GM10248 (cell line): ENCODE measurements at regions not wholly inside any gene's neighbourhood (a gene's known extent, or its start where the extent isn't known, plus 50 kb on each side); places are given as distances from the start of the nearest gene placed in this dataset.

Experiments
- CTCF ChIA-PET: fragments of 300-600 bp; sonication (Branson Sonifier 250); formaldehyde crosslinking; extraction: SDS; loops from one replicate; lab custom pipeline; 2021; ENCODE audit warnings: antibody characterized with exemption; lab: Yijun Ruan, JAX
- POLR2A ChIA-PET: fragments of 350-650 bp; sonication (Branson Sonifier 250); formaldehyde crosslinking; extraction: SDS; loops from one replicate; lab custom pipeline; 2020; ENCODE audit warnings: antibody characterized with exemption; lab: Yijun Ruan, JAX
- DNase-seq: peaks from one replicate; pipeline ENCODE4 v3.0.0; 2012; ENCODE audit errors: extremely low spot score
- CTCF ChIP-seq: IDR thresholded peaks from 2 replicates; pipeline ENCODE4 v1.5.1; 2012; ENCODE audit warnings: mild to moderate bottlenecking, low read depth; ENCODE audit errors: extremely low read depth, missing control alignments, control extremely low read depth

DNA sequence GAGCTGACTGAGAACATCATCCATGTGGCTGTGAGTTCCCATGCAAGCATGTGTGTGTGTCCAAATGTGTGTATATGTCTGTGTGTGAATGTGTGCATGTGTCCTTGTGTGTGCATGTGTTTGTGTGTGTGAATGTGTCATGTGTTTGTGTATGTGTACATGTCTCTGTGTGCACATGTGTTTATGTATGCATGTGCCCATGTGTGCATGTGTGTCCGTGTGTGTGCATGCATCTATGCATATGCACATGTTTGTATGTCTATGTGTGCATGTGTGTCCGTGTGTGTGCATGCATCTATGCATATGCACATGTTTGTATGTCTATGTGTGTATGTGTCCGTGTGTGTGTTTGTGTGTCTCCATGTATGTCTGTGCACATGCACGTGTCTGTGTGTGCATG is 99.7 kb downstream of the LBH start:
- POLR2A ChIA-PET, result no interaction called here

DNA sequence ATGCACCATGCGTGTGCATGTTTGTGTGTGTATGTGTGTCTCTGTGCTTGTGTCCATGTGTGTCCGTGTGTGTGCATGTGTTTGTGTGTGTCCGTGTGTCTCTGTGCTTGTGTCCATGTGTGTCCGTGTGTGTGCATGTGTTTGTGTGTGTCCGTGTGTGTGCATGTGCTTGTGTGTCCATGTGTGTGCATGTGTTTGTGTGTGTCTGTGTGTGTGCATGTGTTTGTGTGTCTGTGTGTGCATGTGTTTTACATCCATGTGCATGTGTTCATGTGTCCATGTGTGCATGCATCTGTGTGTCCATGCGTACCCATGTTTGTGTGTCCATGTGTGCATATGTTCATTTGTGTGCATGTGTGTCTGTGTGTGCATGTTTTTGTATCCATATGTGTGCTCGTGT is 100.5 kb downstream of the LBH start:
- no peak for TF ChIP-seq CTCF
- DNase-seq, result no peak
- ChIA-PET CTCF (no interaction called here), POLR2A (no interaction called here)

More for the DNA sequence above, 99.7 kb downstream of the LBH start:
- TF ChIP-seq CTCF, result no peak
- CTCF ChIA-PET, result interaction anchor here (1.4 kb wide), 1 partner anchor 381 kb away, joined by 4 read pairs; no protein-coding TSS in a partner anchor
- no peak for DNase-seq

DNA sequence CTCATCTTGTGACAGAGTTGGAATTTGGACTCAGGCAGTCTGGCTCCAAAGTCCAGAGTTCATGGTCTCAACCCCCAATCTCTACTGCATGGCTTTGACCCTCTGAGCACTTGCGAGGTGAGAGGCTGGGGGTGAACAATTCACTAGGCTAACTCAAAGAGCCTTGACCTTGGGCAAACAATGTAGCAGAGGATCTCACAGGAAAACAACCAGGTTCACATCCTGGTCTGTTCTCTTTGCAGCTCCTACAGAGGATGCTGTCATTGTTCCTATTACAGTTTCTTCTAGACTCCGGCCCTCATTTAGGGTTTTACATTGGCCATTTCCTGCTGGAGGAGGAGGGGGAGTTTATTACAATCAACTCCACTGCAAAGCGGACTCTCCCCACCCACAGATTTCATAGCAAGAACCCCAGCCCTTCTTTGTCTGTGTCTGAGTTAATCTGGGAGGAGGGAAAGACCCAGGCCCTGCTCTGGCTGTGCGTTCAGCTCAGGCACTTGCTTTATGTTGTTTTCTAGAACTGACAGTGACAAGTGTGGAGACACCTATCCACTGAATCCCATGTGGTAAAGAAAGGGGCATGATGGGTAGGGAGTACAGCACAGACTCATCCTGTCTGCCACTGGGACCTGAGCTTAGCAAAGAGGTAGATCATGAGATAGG is 101.6 kb downstream of the LBH start:
- CTCF ChIA-PET, result interaction anchor here (0.9 to 5.4 kb wide), 3 partner anchors 9 to 126 kb away, joined by 3 to 27 read pairs (median 16); no protein-coding TSS in a partner anchor
- DNase-seq, result peak; percentile 68
- TF ChIP-seq CTCF, result no peak
- POLR2A ChIA-PET, result interaction anchor here (0.8 to 1.0 kb wide), 2 partner anchors 101 to 186 kb away, joined by 3 read pairs; partner anchors contain the start of gene YPEL5

DNA sequence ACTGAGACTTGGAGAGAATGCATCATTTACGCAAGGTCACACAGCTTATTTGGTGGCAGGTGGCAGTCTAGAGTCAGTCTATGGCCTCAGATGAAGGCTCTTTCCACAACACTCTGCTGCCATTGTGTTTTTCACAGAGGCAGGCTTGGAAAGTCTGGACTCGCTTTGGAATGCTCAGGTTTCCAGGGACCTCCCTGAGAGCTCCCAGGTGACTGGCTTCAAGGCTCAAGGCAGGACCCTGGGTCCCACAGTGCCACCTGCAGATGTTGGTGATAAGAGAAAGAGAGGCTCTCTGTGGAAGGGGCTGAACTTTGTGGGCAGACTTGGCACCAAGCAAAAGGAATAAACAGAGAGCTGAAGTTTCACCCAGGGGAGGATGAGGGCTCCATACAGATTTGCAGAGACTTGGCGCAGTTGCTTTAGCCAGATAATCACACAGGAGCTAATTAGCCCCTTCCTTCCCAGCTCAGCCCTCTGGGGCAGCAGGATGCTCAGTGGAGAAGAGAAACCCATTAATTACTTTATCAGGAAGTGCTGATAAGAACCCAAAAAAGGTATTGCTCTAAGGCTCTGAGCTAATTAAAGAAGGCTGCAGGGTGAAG is 103.5 kb downstream of the LBH start:
- POLR2A ChIA-PET, result no interaction called here
- no peak for DNase-seq
- CTCF ChIA-PET, result interaction anchor here (0.7 to 5.4 kb wide), 19 partner anchors 10 to 376 kb away, joined by 3 to 27 read pairs (median 4); no protein-coding TSS in a partner anchor
- TF ChIP-seq CTCF, result peak; percentile 26

DNA sequence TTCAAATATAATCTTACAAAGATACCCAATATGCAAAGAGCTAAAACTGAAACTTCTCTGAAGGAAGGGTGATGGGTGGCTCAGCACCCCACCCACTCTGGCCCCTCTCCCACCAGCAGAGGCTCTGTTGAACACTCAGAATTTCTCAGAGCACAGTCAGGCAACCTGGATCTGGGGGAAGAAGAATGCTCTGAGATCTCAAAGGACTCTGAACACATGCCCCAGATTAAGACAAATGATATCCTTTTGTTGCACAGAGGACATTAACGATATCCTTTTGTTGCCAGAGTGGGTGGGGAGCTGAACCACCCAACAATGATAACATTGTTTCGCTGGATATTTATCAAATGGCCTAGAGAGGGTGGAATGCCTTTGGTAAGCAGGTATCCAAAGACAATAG is 104.8 kb downstream of the LBH start:
- no peak for DNase-seq
- CTCF ChIA-PET, result interaction anchor here (0.9 to 5.4 kb wide), 14 partner anchors 10 to 375 kb away, joined by 3 to 27 read pairs (median 4); no protein-coding TSS in a partner anchor
- POLR2A ChIA-PET, result no interaction called here
- no peak for TF ChIP-seq CTCF

DNA sequence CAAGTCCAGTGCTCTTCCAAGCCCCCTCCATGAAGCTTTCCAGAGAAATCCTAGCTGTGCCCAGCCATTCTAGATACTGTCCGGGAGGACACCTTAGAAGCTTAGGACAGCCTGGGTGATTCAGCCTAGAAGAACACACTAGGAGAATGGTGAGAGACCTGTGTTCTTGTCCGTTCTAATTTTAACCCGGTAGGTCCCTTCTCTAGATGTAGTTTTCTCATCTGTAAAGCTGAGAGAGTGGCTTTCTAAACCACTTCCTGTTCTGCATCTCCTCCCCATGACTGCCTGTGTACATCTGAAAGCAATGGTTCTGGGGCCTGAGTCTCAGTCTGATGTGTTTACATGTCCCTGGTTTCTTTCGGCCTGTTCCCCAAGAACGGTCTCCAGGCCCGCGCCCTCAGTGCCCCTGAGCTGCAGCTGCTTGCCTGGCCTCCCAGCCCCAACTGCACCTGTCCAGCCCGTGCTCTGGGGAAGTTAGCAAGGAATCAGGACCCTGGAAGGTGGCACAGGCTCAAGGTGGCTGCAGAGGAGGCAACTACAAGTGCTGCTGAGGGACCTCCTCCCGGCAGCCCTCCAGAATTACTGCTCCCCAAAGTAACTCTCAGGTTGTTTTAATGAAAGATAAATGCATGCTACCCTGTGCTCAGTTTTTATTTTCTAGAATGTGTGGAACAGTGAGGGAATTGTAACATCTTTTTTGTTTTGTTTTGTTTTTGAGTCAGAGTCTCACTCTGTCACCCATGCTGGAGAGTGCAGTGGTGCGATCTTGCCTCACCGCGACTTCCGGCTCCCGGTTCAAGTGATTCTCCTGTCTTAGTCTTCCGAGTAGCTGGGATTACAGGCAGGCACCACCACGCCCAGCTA is 105.9 kb downstream of the LBH start:
- peak; percentile 87 for DNase-seq
- ChIA-PET CTCF (interaction anchor here (1.0 to 5.4 kb wide), 9 partner anchors 9 to 374 kb away, joined by 3 to 27 read pairs (median 3); no protein-coding TSS in a partner anchor), POLR2A (interaction anchor here (0.6 to 1.0 kb wide), 3 partner anchors 9 to 105 kb away, joined by 3 to 9 read pairs (median 7); partner anchors contain the start of gene LBH)
- TF ChIP-seq CTCF, result no peak
